Keratinocyte (primary cell): ENCODE measurements at regions not wholly inside any gene's neighbourhood (a gene's known extent, or its start where the extent isn't known, plus 50 kb on each side); places are given as distances from the start of the nearest gene placed in this dataset.

Source experiments
- CTCF ChIP-seq, 3 experiments: IDR thresholded peaks in 1 of 3; conservative IDR thresholded peaks in 1 of 3; optimal IDR thresholded peaks in 1 of 3; 2 replicates in 2 of 3; 3 replicates in 1 of 3; pipeline versions ENCODE3 to v1.5.1; 2011; ENCODE audit warnings: low read length in 3 of 3, mild to moderate bottlenecking in 3 of 3, moderate library complexity in 2 of 3, control low read depth in 1 of 3, inconsistent platforms in 1 of 3; ENCODE audit not compliant: insufficient read depth in 2 of 3; ENCODE audit errors: extremely low read depth in 1 of 3
- EZH2 ChIP-seq: IDR thresholded peaks from one replicate; pipeline ENCODE4 v1.6.1; 2012; ENCODE audit warnings: inconsistent platforms, mild to moderate bottlenecking, low read length, moderate library complexity

- TF ChIP-seq CTCF (optimal IDR thresholded peaks at IDR 0.05 in 1 of 3, IDR thresholded peaks at IDR 0.05 in 1 of 3, conservative IDR thresholded peaks at IDR 0.05 in 1 of 3; ENCODE audit: extremely low read depth in 1 of 3, insufficient read depth in 2 of 3, low read length in 3 of 3), result no peak
- no peak for TF ChIP-seq EZH2
Measured at GRCh38 chr17:69857412-69857835, 217.6 kb upstream of the KCNJ16 start.
